Stimulated activated CD8-positive, alpha-beta memory T cell treated with anti-CD3 and anti-CD28 coated beads, Interleukin-2, amount 100 ng/mL, for 1 hour (primary cell): ENCODE measurements at regions not wholly inside any gene's neighbourhood (a gene's known extent, or its start where the extent isn't known, plus 50 kb on each side); places are given as distances from the start of the nearest gene placed in this dataset.

ENCODE experiments used
- DNase-seq, 2 donors: peaks; one replicate each; pipeline ENCODE4 v3.0.0-alpha.2; 2020; ENCODE audit warnings: low read depth in 2 of 2

DNA sequence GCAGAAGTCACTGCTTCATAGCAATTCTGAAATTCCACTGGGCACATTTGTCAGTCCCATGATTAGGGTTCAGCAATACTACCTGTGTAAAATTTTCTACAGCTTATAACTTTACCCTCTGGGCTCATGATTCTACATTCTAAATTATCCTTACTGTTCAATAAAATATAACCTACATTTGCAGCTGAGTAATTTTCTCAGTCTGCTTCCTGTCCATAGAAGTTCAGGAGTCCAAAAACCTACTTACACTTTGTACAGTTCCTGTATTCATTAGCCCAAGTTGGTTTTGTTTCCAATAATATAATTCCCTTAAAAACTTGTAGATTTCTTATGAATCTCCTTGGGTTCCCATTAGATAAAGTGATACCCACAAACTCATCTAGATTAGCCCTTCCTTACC is 295.3 kb downstream of the SP3 start:
- DNase-seq = no peak

DNA sequence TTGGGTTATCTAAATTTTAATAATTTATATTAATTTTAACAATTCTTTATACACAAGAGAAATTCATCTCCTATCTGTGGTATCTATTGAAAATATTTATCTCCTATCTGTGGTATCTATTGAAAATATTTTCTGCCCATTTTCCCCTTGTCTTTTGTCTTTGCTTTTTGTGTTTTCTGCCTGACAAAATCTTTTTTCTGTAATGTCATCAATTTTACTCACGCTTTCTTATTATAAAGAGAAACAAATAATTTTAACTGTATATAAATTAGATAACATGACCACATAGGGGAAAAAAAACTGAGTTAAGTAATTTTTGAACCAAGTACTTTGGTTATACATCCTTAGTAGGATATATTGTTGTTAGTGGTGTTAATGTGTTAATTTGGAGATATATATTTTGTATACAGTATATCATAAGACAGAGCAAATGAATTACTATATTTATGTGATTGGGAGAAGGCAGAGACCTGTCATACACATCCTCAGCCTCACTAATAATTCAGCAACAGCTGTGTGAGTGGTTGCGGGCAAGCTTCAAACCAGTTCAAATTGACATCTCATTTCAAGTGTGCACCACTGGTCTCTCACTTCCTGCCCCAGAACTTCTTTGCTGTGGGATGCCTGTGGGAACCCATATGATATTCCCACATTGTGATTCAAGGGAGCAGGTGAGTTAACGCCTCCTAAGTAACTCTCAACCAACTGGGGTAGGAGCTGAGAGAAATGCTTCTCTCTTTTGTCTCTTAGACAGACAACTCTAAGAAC is 292.4 kb downstream of the SP3 start:
- DNase-seq = no peak

DNA sequence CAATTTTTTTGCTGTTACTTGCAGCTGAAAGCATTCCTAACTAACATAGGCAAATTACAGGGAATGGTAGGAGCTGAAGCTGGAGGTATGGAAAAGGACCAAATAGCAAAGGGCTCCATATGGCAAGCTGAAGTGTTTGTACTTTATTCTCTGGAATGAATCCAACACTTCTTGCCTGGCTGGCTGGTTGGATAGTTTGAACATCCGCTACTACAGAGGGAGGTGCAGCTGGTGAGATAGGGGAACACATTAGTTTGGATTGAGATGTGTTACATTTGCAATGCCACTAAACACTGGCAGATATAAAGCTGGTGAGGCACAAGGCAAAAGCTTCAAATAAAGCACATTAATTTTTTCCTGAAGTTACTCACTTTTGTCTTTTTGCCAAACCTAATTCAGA is 291.5 kb downstream of the SP3 start:
- no peak for DNase-seq

DNA sequence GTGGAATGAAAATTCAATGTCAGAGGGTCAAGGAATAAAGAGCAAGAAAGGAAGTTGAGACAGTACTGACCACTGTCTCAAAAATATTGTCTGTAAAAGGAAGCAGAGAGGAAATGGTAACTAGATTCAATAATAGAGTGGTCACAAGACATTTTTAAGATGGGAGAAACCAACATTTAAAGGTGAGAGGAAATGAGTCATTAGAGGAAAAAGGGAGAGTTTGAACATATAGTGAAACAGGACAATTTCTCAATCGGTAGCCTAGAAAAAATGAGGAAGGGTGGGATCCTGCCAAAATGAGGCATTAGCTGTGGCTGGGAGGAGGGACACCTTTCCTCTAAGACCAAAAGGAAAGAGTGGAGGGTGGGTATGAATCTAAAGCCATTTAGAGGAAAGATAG is 288.5 kb downstream of the SP3 start:
- DNase-seq = no peak

DNA sequence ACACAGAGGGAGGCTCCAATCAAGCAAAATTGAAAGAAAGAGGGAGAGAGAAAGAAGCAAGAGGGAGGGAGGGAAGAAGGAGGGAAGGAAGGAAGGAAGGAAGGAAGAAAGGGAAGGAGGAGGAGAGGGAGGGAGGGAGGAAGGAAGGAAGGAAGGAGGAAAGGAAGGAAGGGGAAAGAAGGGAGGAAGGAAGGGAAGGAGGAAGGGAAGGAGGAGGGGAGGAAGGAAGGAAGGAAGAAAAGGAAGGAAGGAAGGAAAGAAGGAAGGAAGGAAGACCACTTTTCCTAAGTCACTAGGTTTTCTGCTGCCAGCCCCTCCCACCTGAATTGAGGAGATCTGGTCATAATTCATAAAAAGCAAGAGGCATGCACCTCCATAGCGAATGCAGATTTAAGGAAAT is 287.0 kb downstream of the SP3 start:
- no peak for DNase-seq

DNA sequence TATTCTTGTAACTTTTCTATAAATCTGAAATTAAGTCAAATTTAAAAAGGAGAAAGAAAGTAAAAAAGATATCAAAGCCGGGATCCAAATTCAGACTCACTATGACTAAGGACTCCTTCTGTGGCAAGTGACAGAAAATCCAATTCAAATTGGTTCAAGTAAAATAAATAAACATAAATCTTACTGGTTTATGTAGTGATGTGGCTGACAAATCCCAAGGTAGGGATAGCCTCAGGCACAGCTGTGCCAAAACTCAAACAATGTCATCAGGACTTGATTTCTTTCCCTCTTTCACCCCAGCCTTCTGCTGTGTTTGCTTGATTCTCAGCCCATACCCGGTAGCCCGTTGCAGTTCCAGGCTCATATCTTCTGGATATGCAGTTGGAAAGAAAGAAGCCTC is 284.6 kb downstream of the SP3 start:
- no peak for DNase-seq

DNA sequence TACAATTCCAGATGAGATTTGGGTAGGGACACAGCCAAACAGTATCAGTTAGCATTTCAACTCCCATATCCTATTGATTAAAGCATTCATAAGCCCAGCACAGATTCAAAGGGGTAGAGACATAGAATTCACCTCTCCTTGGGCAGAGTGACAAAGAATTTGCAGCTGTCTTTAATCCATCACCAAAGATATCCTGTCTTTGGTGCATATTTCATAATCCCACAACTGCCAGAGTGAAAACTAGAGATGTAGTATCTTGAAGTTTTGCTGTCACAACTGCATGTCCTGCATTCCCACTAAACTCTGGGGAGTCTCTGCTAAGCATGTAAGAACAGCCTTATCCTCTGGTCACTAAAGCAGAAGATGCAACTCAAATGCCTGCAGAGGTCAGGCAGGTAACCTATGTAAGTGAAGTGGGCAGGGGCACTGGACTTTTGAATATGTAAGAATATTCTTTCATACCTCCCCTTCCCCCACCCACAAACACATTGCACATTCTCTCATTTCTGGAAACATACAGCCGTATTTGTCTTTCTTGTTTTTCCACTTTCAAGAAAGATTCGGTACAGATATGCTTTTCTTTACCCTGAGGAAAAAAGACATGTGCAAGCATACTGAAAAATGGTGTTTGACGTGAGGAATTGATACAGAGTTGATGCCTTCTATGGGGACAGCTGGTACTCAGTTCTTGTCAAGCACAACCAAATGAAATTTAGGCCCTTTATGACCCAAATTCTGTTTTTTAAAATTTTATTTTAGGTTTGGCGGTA is 283.1 kb downstream of the SP3 start:
- DNase-seq = no peak

DNA sequence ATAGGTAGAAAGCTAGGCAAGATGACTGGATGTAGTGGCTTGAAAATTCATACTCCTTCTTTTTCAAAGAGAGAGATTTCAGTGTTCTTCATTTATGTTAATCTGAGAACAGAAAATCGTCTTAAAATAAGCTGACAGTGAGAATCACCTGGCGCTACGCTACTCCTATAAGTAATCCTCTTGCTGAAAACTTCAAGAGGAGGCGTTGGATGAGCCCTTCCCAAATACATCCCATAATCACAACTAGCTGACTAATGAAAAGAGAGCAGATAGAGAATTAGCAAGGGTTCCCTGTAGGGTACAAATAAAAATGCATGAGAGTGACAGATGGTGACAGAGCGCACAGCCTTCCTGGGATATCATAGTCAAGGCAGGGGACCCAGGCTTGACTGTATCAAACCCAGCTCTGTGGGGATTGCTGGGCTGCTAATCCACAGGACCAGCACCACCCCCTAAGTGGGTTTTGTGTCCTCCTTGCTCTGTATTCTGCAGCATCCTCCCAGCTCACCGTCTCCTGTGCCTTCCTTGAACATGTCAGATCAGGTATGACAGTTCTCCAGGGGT is 280.2 kb downstream of the SP3 start:
- DNase-seq = no peak

DNA sequence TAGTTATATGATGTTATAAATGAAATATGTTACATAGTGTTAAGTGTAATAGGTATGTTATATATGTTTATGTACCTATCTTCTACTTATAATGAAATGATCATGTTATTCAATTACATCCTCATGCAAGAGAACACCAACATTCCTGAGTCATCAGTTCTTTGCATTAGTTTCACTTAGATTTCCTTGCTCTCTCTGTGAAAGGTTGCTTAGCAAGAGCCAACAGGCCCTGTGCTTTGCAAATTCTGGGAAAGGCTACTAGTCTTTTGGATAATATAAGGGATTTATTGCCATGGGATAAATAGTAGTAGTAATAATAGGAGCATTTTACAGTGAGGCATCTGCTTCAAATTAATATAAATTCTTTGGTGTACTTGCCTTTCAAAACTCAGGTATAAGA is 274.8 kb downstream of the SP3 start:
- DNase-seq = no peak

DNA sequence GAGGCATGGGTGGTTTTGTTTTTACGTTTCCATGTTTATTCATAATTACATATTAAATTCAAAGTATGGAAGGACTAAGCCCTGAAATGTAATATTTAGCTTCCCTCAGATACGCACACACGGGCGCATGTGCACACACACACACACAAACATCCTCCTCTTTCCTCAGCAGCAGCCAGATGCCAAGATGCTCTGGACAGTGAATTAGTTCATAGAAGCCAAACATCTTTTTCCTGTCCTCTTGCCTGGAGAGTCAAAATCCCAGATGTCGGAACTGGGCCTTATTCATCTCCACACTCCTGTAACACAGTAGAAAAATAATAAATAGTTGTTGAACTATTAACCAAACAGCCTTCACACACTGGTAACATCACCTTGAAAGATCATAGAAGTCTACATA is 273.1 kb downstream of the SP3 start:
- DNase-seq = no peak

DNA sequence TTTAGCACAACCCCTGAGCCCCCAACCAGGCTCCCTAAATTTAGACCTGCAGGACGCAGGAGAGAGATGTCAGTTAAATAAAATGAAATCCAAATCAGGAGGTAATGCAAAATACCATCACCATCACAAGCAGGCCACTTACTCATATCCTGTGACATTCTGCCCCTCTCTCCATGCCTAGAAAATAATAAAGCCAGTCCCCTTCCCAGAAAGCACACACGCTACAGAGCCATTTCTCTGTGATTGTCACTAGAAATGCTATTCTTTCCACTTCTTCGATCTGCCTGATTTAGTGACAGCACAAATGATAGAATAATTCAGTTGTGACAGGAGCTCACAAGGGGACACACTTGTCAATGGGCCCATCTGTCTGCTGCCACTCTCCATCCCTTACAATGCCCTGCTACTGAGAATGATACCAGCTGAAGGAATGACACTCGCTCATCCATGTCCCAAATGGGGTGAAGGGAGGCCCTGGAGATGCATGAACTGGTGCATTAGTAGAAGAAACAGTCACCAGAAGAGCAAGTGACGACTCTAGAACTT is 272.1 kb downstream of the SP3 start:
- no peak for DNase-seq

DNA sequence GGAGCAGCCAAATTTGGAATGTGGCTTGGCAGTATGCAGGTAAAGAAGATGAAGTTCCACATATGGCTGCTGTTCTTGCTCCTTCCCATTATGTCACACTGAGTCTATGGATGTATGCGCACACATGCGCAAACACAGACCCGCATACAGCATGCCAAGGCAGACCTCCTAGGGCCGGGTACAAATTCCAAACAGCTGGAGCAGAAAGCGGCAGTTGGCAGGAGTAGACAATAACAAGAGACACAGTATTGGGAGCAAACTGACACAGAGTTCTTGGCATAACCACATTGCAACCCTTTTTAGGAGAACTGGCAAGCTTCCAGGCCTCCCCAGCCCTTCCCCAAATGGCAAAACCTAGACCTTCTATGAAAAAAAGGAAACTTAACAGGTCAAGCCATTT is 268.9 kb downstream of the SP3 start:
- no peak for DNase-seq

DNA sequence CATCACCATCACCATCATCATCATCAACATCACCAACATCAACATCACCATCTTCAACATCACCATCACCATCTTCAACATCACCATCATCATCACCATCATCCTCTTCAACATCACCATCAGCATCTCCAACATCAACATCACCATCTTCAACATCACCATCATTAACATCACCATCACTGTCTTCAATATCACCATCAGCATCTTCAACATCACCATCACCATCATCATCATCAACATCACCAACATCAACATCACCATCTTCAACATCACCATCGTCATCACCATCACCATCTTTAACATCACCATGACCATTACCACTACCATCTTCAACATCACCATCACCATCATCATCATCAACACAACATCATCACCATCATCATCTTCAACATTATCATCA is 267.2 kb downstream of the SP3 start:
- DNase-seq = no peak

DNA sequence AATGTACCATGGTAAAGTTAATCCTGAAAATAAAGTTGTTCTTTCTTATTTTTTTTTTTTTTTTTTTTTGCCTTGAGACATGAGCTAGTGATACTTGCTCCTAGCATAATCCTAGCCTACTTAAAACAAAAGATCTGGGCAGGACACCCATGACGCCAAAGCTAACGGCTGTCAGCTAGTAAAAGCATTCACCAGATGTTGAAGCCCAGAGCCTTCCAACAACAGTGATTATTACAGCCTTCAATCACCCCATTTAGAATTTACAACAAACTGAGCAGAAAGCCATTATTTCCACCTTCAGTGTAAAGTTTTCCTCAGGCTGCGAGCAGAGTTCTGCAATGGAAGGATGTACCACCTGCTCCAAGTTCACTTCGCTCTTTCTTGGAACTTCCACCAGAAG is 259.5 kb downstream of the SP3 start:
- no peak for DNase-seq

DNA sequence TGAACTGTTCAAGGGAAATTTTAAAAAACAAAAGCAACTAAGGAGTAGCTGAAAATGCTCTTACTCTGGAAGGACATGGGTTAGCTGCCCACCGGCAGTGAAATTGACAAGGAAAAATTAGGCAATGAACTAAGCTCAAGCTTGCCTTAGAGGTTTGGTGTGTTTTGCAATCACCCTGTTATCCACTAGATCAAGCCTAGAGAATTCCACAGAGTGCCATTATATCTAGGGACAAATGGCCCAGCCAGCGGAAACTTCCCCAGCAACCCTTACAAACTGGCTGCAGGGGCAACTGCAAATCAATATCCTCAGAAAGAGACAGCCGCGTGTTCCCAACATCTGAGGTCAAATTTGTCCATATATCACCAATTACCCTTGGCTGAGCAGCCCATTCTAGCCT is 258.2 kb downstream of the SP3 start:
- no peak for DNase-seq

DNA sequence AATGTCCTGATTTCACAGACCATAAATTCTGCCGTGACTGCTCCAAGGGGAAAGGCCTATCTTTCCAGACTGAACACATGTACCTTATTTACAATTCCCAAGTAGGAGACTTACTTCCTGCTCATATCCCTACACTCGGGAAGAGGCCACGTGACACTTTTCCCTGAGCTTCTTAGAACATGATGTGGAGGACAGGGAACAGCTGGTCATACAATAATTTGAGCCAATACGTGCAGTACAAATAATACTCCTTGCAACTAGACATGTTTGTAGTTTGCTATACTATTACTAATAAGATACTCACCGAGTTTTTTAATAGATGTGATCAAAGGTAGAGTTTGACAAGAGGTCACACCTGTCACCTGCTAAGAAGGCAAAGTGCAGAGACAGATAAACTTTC is 256.4 kb downstream of the SP3 start:
- DNase-seq = no peak

DNA sequence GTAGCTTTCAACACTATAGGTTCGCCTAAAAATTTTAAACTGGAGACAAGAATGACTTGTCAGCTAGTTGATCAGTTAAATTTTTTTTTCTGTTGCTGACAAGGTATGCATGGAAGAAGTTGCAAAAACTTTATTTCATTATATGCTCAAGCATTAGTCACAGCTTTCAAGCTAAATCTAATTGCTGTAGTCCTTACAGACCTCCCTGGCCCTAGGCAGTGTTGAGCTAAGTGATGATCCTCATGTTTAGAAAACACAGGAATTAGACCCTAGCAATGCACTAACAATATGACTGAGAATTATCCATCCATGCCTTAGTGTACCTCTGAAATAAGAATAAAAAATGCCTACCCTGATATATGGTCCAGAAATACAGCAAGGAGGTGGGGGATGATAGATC is 253.4 kb downstream of the SP3 start:
- no peak for DNase-seq

DNA sequence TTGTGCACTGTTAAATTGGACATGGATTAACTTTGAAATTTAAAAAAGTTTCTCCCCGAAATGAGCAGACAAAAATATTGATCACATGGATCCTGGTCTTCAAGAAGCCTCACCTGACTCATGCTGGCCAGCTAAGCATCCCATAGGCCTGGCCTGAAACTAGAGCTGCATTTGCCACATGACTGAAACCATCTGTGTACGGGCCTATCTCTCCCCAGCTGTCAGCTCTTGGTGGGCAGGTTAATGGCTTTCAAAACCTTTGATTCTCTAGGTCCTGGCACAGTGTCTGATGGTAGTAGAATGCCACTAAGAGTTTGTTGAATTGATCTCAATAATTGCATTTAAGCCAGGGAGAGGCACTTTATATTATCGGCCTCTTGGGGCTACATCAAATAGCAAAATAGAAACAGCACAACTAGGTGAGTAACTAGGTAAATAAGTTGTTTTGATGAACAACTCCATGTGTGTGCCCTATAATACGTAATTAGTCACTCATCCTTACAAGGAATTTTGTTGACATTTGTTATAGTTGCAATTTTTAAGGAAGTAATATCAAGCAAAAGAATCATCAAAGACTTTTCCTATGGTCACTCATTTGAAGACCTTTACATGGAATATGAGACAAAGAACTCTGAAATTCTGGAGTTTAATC is 251.1 kb downstream of the SP3 start:
- DNase-seq = no peak

DNA sequence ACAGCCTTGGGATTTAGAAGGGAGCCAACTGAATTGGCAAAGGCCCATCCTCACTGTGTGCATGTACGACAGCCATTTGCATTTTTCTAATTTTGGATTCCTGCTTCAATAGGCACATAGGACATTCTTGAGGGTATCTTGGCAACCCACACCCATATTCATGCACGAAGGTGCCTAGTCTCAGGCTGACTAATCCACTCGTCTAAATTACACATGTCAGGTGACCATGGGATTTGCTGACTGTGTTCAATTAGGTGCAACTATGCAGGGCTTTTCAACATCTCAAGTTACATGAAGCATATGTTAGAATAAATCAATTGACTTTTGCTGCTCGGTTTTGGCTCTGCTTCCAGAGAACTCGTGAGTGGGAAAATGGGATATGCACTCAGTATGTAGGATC is 249.7 kb downstream of the SP3 start:
- no peak for DNase-seq

DNA sequence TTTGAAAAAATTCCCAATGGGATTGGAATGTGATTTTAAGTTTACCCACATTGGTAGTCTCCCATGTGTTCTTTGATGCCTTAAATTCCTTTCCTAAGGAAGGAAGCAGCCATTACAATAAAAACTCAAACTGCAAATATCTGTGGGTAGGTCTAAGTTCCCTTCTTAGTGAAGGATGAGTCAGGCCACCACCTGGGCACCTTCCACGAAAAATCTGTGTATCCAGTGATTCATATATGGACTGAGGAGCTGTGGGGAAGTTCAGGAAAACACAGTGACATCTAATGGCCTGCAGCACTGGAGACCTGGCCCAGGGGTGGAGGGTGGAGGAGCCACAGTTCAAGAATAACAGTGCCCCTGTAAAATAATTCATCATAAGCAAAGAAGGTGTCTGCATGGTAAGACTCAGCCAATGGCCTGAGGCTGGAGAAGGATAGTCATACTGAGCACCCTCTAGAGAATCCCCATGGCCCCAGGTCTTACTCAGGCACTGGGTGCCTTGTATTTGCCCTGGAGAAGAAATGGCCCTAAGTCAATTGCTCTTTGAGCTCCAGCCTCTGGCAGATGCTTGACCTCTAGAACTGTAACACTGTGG is 248.6 kb downstream of the SP3 start:
- DNase-seq = no peak

DNA sequence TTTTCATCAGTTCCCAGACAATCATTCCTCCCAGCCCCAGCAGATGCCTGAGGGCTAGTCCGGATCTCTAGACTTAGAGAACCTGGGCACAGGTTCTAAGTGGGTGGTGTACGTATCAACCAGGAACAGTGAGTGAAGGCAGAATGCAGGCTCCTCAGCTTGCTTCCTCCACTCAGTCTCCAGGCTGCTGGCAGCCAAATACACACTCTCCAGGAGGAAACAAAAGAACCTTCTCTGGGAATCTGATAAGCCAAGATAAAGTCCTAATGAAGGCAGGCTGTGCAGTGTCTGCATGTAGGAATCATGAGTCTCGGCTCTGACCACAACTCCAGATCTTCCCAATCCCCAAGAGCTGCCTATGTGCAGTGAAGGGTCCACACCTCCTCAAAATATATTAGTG is 245.7 kb downstream of the SP3 start:
- DNase-seq = no peak

DNA sequence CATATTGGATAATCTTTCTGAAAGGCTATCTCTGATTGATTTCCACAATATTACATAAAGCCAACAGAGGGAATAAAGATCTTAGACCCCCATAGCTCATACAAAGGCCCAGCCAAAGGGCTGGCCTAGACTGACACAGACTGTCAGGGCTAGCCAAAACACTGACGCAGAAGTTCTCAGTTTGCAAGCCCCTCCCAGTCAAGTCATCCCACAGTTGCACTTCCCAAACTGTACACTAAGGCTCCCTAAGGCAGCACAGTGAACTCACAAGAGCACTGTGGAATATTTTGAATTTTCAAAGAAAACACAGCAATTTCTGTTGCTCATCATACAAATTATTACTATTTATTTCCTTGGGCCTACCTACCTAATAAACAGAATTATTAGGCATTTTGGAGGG is 244.9 kb downstream of the SP3 start:
- no peak for DNase-seq
